Endothelial cell of umbilical vein (primary cell): ENCODE measurements at regions not wholly inside any gene's neighbourhood (a gene's known extent, or its start where the extent isn't known, plus 50 kb on each side); places are given as distances from the start of the nearest gene placed in this dataset.

Experiments used
- BruUV-seq: library from RNA; stranded (reverse); fragments of 400-500 nt; replicated peaks from 2 replicates; lab custom pipeline; 2021; lab: Mats Ljungman, UMichigan
- CTCF ChIA-PET: fragments of 300-600, 350-600 bp; sonication (Branson Sonifier 250); formaldehyde crosslinking; loops from one replicate; lab custom pipeline; 2021; ENCODE audit warnings: antibody characterized with exemption, inconsistent platforms; lab: Charles Lee
- POLR2A ChIA-PET: fragments of 300-600, 350-600 bp; sonication (Branson Sonifier 250); formaldehyde crosslinking; loops from one replicate; lab custom pipeline; 2021; ENCODE audit warnings: antibody characterized with exemption, inconsistent platforms; lab: Charles Lee
- DNase-seq: peaks from one replicate; pipeline ENCODE4 v3.0.0-alpha.2; 2011; ENCODE audit warnings: low read depth, low spot score
- FAIRE-seq: peaks from 2 replicates; lab custom pipeline; 2011; peaks lifted over from hg19 to GRCh38; lab: Jason Lieb, UNC
- H2AFZ ChIP-seq: 2 replicates; pipeline ENCODE4 v1.6.0; 2012; ENCODE audit warnings: low read depth, low read length, control low read depth, inconsistent platforms
- H3K27ac ChIP-seq: 2 replicates; pipeline ENCODE4 v1.5.1; 2011; ENCODE audit warnings: low read depth, mild to moderate bottlenecking, control low read depth, low read length, moderate library complexity; ENCODE audit not compliant: insufficient read depth
- H3K27me3 ChIP-seq, 2 experiments: 2 replicates each; pipeline versions ENCODE4 v1.6.0 to v1.6.1; 2011; ENCODE audit warnings: low read length in 2 of 2, mixed read lengths in 1 of 2; ENCODE audit not compliant: control insufficient read depth in 2 of 2, insufficient read depth in 2 of 2
- H3K36me3 ChIP-seq, 2 experiments: 2 replicates in 1 of 2; 3 replicates in 1 of 2; pipeline ENCODE4 v1.5.1; 2011; ENCODE audit warnings: low read length in 2 of 2, mild to moderate bottlenecking in 1 of 2, moderate library complexity in 1 of 2; ENCODE audit not compliant: control insufficient read depth in 2 of 2, insufficient read depth in 2 of 2; ENCODE audit errors: extremely low read depth in 1 of 2
- H3K4me1 ChIP-seq: 3 replicates; pipeline ENCODE4 v1.5.1; 2011; ENCODE audit warnings: mild to moderate bottlenecking, low read length; ENCODE audit not compliant: control insufficient read depth, insufficient read depth; ENCODE audit errors: extremely low read depth
- H3K4me2 ChIP-seq: 2 replicates; pipeline ENCODE4 v1.6.1; 2011; ENCODE audit warnings: low read length, control low read depth, mixed read lengths; ENCODE audit not compliant: insufficient read depth
- H3K4me3 ChIP-seq, 3 experiments: fragments of 200-600 bp in 1 of 3; sonication (generic), shearing (Covaris generic) in 1 of 3; replicated peaks in 1 of 3; 2 replicates each; pipeline ENCODE4 v1.5.1; 2011 to 2016; ENCODE audit warnings: control low read depth in 3 of 3, low read length in 3 of 3, mild to moderate bottlenecking in 2 of 3, inconsistent platforms in 1 of 3, low read depth in 1 of 3, moderate library complexity in 1 of 3; ENCODE audit not compliant: insufficient read depth in 1 of 3
- H3K79me2 ChIP-seq: 2 replicates; pipeline ENCODE4 v1.6.0; 2012; ENCODE audit warnings: low read length, inconsistent platforms; ENCODE audit not compliant: control insufficient read depth, insufficient read depth
- H3K9ac ChIP-seq: replicated peaks from 2 replicates; pipeline ENCODE3; 2011; ENCODE audit warnings: low read length, control low read depth; ENCODE audit not compliant: insufficient read depth; ENCODE audit errors: extremely low read depth
- H3K9me1 ChIP-seq: replicated peaks from 3 replicates; pipeline ENCODE4 v1.6.0; 2011; ENCODE audit warnings: mild to moderate bottlenecking, low read length; ENCODE audit not compliant: control insufficient read depth, insufficient read depth; ENCODE audit errors: extremely low read depth
- H3K9me3 ChIP-seq: replicated peaks from 2 replicates; pipeline ENCODE4 v1.5.1; 2012; ENCODE audit warnings: low read length, inconsistent platforms; ENCODE audit not compliant: control insufficient read depth, insufficient read depth
- H4K20me1 ChIP-seq: replicated peaks from 2 replicates; pipeline ENCODE3; 2011; ENCODE audit warnings: mild to moderate bottlenecking, low read length; ENCODE audit not compliant: control insufficient read depth, insufficient read depth; ENCODE audit errors: extremely low read depth
- EZH2 ChIP-seq: IDR thresholded peaks from 2 replicates; pipeline ENCODE4 v1.6.1; 2012; ENCODE audit warnings: borderline replicate concordance, low read depth, mild to moderate bottlenecking, moderate library complexity, low read length, inconsistent platforms; ENCODE audit not compliant: severe bottlenecking
- FOS ChIP-seq: IDR thresholded peaks from 2 replicates; pipeline ENCODE4 v1.6.1; 2011; ENCODE audit warnings: mild to moderate bottlenecking, low read length, moderate library complexity, borderline replicate concordance; ENCODE audit not compliant: insufficient read depth
- GATA2 ChIP-seq: IDR thresholded peaks from 2 replicates; pipeline ENCODE4 v1.7.0; 2011; ENCODE audit warnings: low read depth, mild to moderate bottlenecking, moderate library complexity, mixed read lengths, low read length; ENCODE audit not compliant: insufficient read length, insufficient read depth
- JUN ChIP-seq: IDR thresholded peaks from 2 replicates; pipeline ENCODE4 v1.6.1; 2011; ENCODE audit warnings: borderline replicate concordance, low read depth; ENCODE audit not compliant: insufficient read length, insufficient read depth
- MYC ChIP-seq: IDR thresholded peaks from one replicate; pipeline ENCODE4 v1.6.1; 2011; ENCODE audit warnings: mild to moderate bottlenecking, low read depth, low read length
- POLR2A ChIP-seq: IDR thresholded peaks from 2 replicates; pipeline ENCODE4 v1.6.1; 2012; ENCODE audit warnings: low read depth, mild to moderate bottlenecking, control low read depth, low read length
- POLR2AphosphoS5 ChIP-seq: IDR thresholded peaks from 2 replicates; pipeline ENCODE4 v1.6.1; 2012; ENCODE audit warnings: low read depth, mild to moderate bottlenecking, control low read depth, low read length, moderate library complexity; ENCODE audit not compliant: insufficient read depth
- dilution Hi-C: fragments of 300-500 bp; cut with MboI; formaldehyde crosslinking; loops from one replicate; pipeline ENCODE4 v1.15.0; 2019; ENCODE audit warnings: low sequenced_read_pairs; ENCODE audit not compliant: extremely low pct_ligation_motif_present
- intact Hi-C: fragments of 100-400 bp; cut with micrococcal nuclease; formaldehyde crosslinking; loops from one replicate; pipeline ENCODE4 v1.10.0; 2022
- TF ChIP-seq, protein P1 (sequence below), 2 donors: IDR thresholded peaks; 1 replicate in 1 of 2; 2 replicates in 1 of 2; pipeline ENCODE4 v1.5.1; 2011; ENCODE audit warnings: low read length in 2 of 2, mild to moderate bottlenecking in 2 of 2, moderate library complexity in 2 of 2, control low read depth in 1 of 2, inconsistent platforms in 1 of 2, low read depth in 1 of 2; ENCODE audit not compliant: insufficient read depth in 1 of 2; ENCODE audit errors: extremely low read depth in 1 of 2
- TF ChIP-seq, protein P2 (sequence below): IDR thresholded peaks from 2 replicates; pipeline ENCODE4 v1.6.1; 2011; ENCODE audit not compliant: insufficient read depth, insufficient read length

DNA sequence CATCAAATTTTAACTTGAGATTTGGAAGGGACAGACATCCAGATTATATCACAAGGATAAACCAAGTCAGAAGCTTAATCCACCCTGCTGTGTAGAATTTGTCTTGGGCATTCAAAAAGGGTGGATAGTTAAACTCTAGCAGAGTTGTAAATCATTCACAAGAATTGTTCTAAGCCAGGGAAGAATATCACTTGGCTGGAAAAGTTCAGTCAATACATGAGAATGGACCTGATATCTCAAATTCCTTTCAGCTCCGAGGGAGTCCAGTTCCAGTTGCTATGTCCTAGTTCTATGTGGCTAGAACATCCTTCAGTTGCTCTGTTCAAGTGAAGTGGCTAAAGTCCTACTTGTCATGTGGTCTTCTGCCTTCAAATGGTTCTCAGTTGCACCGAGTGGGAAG, 351.8 kb upstream of the JARID2 start:
- TF ChIP-seq POLR2A (no peak), EZH2 (no peak), JUN (no peak)
- TF ChIP-seq, protein P1, sequence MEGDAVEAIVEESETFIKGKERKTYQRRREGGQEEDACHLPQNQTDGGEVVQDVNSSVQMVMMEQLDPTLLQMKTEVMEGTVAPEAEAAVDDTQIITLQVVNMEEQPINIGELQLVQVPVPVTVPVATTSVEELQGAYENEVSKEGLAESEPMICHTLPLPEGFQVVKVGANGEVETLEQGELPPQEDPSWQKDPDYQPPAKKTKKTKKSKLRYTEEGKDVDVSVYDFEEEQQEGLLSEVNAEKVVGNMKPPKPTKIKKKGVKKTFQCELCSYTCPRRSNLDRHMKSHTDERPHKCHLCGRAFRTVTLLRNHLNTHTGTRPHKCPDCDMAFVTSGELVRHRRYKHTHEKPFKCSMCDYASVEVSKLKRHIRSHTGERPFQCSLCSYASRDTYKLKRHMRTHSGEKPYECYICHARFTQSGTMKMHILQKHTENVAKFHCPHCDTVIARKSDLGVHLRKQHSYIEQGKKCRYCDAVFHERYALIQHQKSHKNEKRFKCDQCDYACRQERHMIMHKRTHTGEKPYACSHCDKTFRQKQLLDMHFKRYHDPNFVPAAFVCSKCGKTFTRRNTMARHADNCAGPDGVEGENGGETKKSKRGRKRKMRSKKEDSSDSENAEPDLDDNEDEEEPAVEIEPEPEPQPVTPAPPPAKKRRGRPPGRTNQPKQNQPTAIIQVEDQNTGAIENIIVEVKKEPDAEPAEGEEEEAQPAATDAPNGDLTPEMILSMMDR (IDR thresholded peaks at IDR 0.05; ENCODE audit: extremely low read depth in 1 of 2, insufficient read depth in 1 of 2, low read depth in 1 of 2, low read length in 2 of 2), result no peak
- Histone ChIP-seq H3K27ac (no peak overlapping the region), H4K20me1 (no peaks in the 10 kb centered on the region), H3K4me3 (no peak overlapping the region), H3K79me2 (no peaks in the 10 kb centered on the region), H3K4me2 (no peak overlapping the region), H3K36me3 (no peaks in the 10 kb centered on the region), H3K9ac (no peak overlapping the region), H2AFZ (no peak overlapping the region), H3K4me1 (no peaks in the 10 kb centered on the region), H3K27me3 (no peaks in the 10 kb centered on the region), H3K9me3 (no peaks in the 10 kb centered on the region), H3K9me1 (no peaks in the 10 kb centered on the region)
- ChIA-PET POLR2A (no interaction called here), CTCF (no interaction called here)
- FAIRE-seq (no peak), DNase-seq (no peak)
- intact Hi-C loops, result no loop called here
- BruUV-seq, result no TSS peak
- dilution Hi-C loops, result no loop called here

GRCh38 chr6:14896475-14896874, 349.4 kb upstream of the JARID2 start:
- TF ChIP-seq, protein P2, sequence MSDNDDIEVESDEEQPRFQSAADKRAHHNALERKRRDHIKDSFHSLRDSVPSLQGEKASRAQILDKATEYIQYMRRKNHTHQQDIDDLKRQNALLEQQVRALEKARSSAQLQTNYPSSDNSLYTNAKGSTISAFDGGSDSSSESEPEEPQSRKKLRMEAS, result no peak
- TF ChIP-seq MYC, result no peak
- no peak for TF ChIP-seq POLR2A
- TF ChIP-seq GATA2, result no peak
- TF ChIP-seq FOS, result no peak
- TF ChIP-seq JUN, result no peak
- TF ChIP-seq EZH2, result no peak
- TF ChIP-seq, protein P1 (IDR thresholded peaks at IDR 0.05; ENCODE audit: extremely low read depth in 1 of 2, insufficient read depth in 1 of 2, low read depth in 1 of 2, low read length in 2 of 2), result no peak
- TF ChIP-seq POLR2AphosphoS5, result no peak
- H3K4me1 ChIP-seq, result no peaks in the 10 kb centered on the region
- POLR2A ChIA-PET, result no interaction called here

More at GRCh38 chr6:14896475-14896874, 349.4 kb upstream of the JARID2 start:
- FAIRE-seq, result no peak
- Histone ChIP-seq H3K4me3 (no peak overlapping the region), H3K9me1 (no peaks in the 10 kb centered on the region), H3K9ac (no peak overlapping the region), H3K27ac (no peak overlapping the region), H3K4me2 (no peak overlapping the region), H4K20me1 (no peaks in the 10 kb centered on the region), H3K79me2 (no peaks in the 10 kb centered on the region), H3K27me3 (no peaks in the 10 kb centered on the region), H2AFZ (no peak overlapping the region), H3K36me3 (no peaks in the 10 kb centered on the region), H3K9me3 (no peaks in the 10 kb centered on the region)
- intact Hi-C loops (no loop called here), dilution Hi-C loops (no loop called here)
- CTCF ChIA-PET, result interaction anchor here (1.0 to 1.3 kb wide), 2 partner anchors 11 to 16 kb away, joined by 3 read pairs; no protein-coding TSS in a partner anchor
- BruUV-seq, result no TSS peak
- no peak for DNase-seq
